IMR-90 (cell line): ENCODE measurements at regions not wholly inside any gene's neighbourhood (a gene's known extent, or its start where the extent isn't known, plus 50 kb on each side); places are given as distances from the start of the nearest gene placed in this dataset.

Experiments
- ATAC-seq: fragments of 200-7000 bp; cut with Tn5 transposase; 2 replicates; pipeline ENCODE4 v1.9.1; 2020; ENCODE audit warnings: low read depth, mild to moderate bottlenecking, moderate library complexity
- BruUV-seq: library from RNA; stranded (reverse); fragments of 400-500 nt; replicated peaks from 2 replicates; lab custom pipeline; 2021; lab: Mats Ljungman, UMichigan
- CTCF ChIA-PET: fragments of 300-600 bp; formaldehyde crosslinking; extraction: SDS; loops from one replicate; lab custom pipeline; 2021; ENCODE audit warnings: antibody characterized with exemption; lab: Yijun Ruan, JAX
- POLR2A ChIA-PET: fragments of 300-600 bp; sonication (Branson Sonifier 250); formaldehyde crosslinking; loops from one replicate; lab custom pipeline; 2022; ENCODE audit warnings: antibody characterized with exemption; ENCODE audit not compliant: unreplicated experiment; lab: Charles Lee
- DNase-seq: peaks from one replicate; pipeline ENCODE4 v3.0.0; 2013
- H2AFZ ChIP-seq: replicated peaks from 2 replicates; pipeline ENCODE3; 2013; ENCODE audit warnings: low read length, mild to moderate bottlenecking; ENCODE audit not compliant: poor library complexity
- H2AK5ac ChIP-seq: 2 replicates; pipeline ENCODE4 v1.6.1; 2013; ENCODE audit warnings: low read depth, low read length, inconsistent platforms
- H2AK9ac ChIP-seq: replicated peaks from 2 replicates; pipeline ENCODE3; 2013; ENCODE audit warnings: mild to moderate bottlenecking, low read depth, low read length, moderate library complexity; ENCODE audit not compliant: poor library complexity
- H2BK120ac ChIP-seq: 2 replicates; pipeline ENCODE4 v1.6.1; 2013; ENCODE audit warnings: low read depth, low read length, inconsistent platforms
- H2BK15ac ChIP-seq: 3 replicates; pipeline ENCODE4 v1.6.1; 2013; ENCODE audit warnings: low read depth, low read length, inconsistent platforms
- H2BK20ac ChIP-seq: 2 replicates; pipeline ENCODE4 v1.6.1; 2013; ENCODE audit warnings: low read depth, mild to moderate bottlenecking, inconsistent platforms, low read length, moderate library complexity
- H2BK5ac ChIP-seq: 2 replicates; pipeline ENCODE4 v1.6.1; 2013; ENCODE audit warnings: mild to moderate bottlenecking, low read depth, low read length, inconsistent platforms; ENCODE audit not compliant: poor library complexity, severe bottlenecking
- H3K14ac ChIP-seq: replicated peaks from 2 replicates; pipeline ENCODE4 v1.6.1; 2013; ENCODE audit warnings: low read depth, low read length, inconsistent platforms
- H3K18ac ChIP-seq: 2 replicates; pipeline ENCODE4 v1.6.1; 2013; ENCODE audit warnings: low read depth, low read length, control low read depth
- H3K23ac ChIP-seq: 2 replicates; pipeline ENCODE4 v1.6.1; 2013; ENCODE audit warnings: low read depth, low read length, inconsistent platforms
- H3K27ac ChIP-seq: 2 replicates; pipeline ENCODE4 v1.5.1; 2013; ENCODE audit warnings: mild to moderate bottlenecking, control low read depth, low read length; ENCODE audit not compliant: insufficient read depth
- H3K27me3 ChIP-seq: 2 replicates; pipeline ENCODE4 v1.6.1; 2013; ENCODE audit warnings: low read length; ENCODE audit not compliant: control insufficient read depth, insufficient read depth
- H3K36me3 ChIP-seq: 2 replicates; pipeline ENCODE4 v1.6.1; 2013; ENCODE audit warnings: low read length, mixed read lengths; ENCODE audit not compliant: control insufficient read depth, insufficient read depth
- H3K4ac ChIP-seq: 2 replicates; pipeline ENCODE4 v1.6.1; 2013; ENCODE audit warnings: low read depth, low read length, inconsistent platforms
- H3K4me1 ChIP-seq: 2 replicates; pipeline ENCODE4 v1.6.1; 2013; ENCODE audit warnings: low read length, mixed read lengths; ENCODE audit not compliant: control insufficient read depth, insufficient read depth
- H3K4me2 ChIP-seq: 2 replicates; pipeline ENCODE4 v1.6.1; 2013; ENCODE audit warnings: low read depth, mild to moderate bottlenecking, control low read depth, low read length, moderate library complexity
- H3K4me3 ChIP-seq: 2 replicates; pipeline ENCODE4 v1.5.1; 2013; ENCODE audit warnings: low read depth, mild to moderate bottlenecking, control low read depth, low read length, moderate library complexity; ENCODE audit not compliant: insufficient read depth
- H3K56ac ChIP-seq: 2 replicates; pipeline ENCODE4 v1.6.1; 2013; ENCODE audit warnings: low read length, inconsistent platforms; ENCODE audit not compliant: insufficient read depth; ENCODE audit errors: extremely low read depth
- H3K79me1 ChIP-seq, 2 experiments: 2 replicates each; pipeline ENCODE4 v1.6.1; 2013; ENCODE audit warnings: low read length in 2 of 2, inconsistent platforms in 1 of 2, low read depth in 1 of 2
- H3K9ac ChIP-seq: 2 replicates; pipeline ENCODE4 v1.6.1; 2013; ENCODE audit warnings: low read depth, low read length, control low read depth
- H3K9me1 ChIP-seq: 2 replicates; pipeline ENCODE4 v1.6.1; 2013; ENCODE audit warnings: low read length, inconsistent platforms; ENCODE audit not compliant: insufficient read depth
- H3K9me3 ChIP-seq: 2 replicates; pipeline ENCODE4 v1.6.1; 2013; ENCODE audit warnings: low read length; ENCODE audit not compliant: control insufficient read depth, insufficient read depth
- H4K20me1 ChIP-seq: 2 replicates; pipeline ENCODE4 v1.6.1; 2013; ENCODE audit warnings: low read length, inconsistent platforms; ENCODE audit not compliant: insufficient read depth
- H4K5ac ChIP-seq: 2 replicates; pipeline ENCODE4 v1.6.1; 2013; ENCODE audit warnings: mild to moderate bottlenecking, low read depth, low read length, control low read depth
- H4K8ac ChIP-seq, 2 experiments: 2 replicates each; pipeline ENCODE4 v1.6.1; 2013; ENCODE audit warnings: low read depth in 2 of 2, low read length in 2 of 2, control low read depth in 1 of 2, inconsistent platforms in 1 of 2
- H4K91ac ChIP-seq: 2 replicates; pipeline ENCODE4 v1.6.1; 2013; ENCODE audit warnings: low read depth, low read length, inconsistent platforms; ENCODE audit not compliant: insufficient read depth
- BHLHE40 ChIP-seq: fragments of 150-350 bp; IDR thresholded peaks from 2 replicates; pipeline ENCODE4 v1.6.1; 2016; ENCODE audit warnings: mild to moderate bottlenecking, low read depth, low read length
- CEBPB ChIP-seq: IDR thresholded peaks from 2 replicates; pipeline ENCODE4 v1.6.1; 2012; ENCODE audit warnings: low read depth, low read length, improper control_type of control experiment
- MAFK ChIP-seq: IDR thresholded peaks from 2 replicates; pipeline ENCODE4 v1.6.1; 2012; ENCODE audit warnings: low read depth, low read length, improper control_type of control experiment
- MXI1 ChIP-seq: IDR thresholded peaks from 2 replicates; pipeline ENCODE4 v1.6.1; 2012; ENCODE audit warnings: low read depth, mild to moderate bottlenecking, low read length, moderate library complexity, borderline replicate concordance
- NFE2L2 ChIP-seq: fragments of 150-350 bp; IDR thresholded peaks from 2 replicates; pipeline ENCODE4 v1.6.1; 2016; ENCODE audit warnings: low read depth, mild to moderate bottlenecking, low read length
- POLR2A ChIP-seq: IDR thresholded peaks from 2 replicates; pipeline ENCODE4 v1.6.1; 2012; ENCODE audit warnings: mild to moderate bottlenecking, low read depth, low read length
- RAD21 ChIP-seq: IDR thresholded peaks from 2 replicates; pipeline ENCODE4 v1.6.1; 2012; ENCODE audit warnings: low read length, improper control_type of control experiment
- RCOR1 ChIP-seq: IDR thresholded peaks from 2 replicates; pipeline ENCODE4 v1.6.1; 2012; ENCODE audit warnings: mild to moderate bottlenecking, low read length, improper control_type of control experiment; ENCODE audit not compliant: insufficient replicate concordance
- SMC3 ChIP-seq: fragments of 150-350 bp; IDR thresholded peaks from 2 replicates; pipeline ENCODE4 v1.6.1; 2016; ENCODE audit warnings: low read depth, mild to moderate bottlenecking, antibody characterized with exemption, low read length, moderate library complexity
- WGBS, 2 experiments: methylation state at CpG; one replicate each; pipeline versions ENCODE4 v1.1.5 to v1.1.7; 2013; ENCODE audit warnings: missing lambda C conversion rate in 2 of 2; ENCODE audit not compliant: insufficient read length in 1 of 2; ENCODE audit errors: extremely low coverage in 2 of 2; 5-methylcytosine and 5-hydroxymethylcytosine counted together
- dilution Hi-C: fragments of 300-500 bp; cut with HindIII; formaldehyde crosslinking; loops from one replicate; pipeline ENCODE4 v1.14.3; 2018; ENCODE audit warnings: low sequenced_read_pairs; ENCODE audit not compliant: unreplicated experiment
- in situ Hi-C: fragments of 300-500 bp; cut with MboI; formaldehyde crosslinking; loops from 3 replicates; pipeline ENCODE4 v1.14.3; 2019; ENCODE audit warnings: low sequenced_read_pairs, inconsistent platforms, mixed read lengths
- intact Hi-C: fragments of 100-400 bp; cut with micrococcal nuclease; formaldehyde crosslinking; loops from 2 replicates; pipeline ENCODE4 v1.10.0; 2022
- TF ChIP-seq, protein P1 (sequence below): conservative IDR thresholded peaks from 2 replicates; pipeline ENCODE4 v1.5.1; 2012; ENCODE audit warnings: mild to moderate bottlenecking, low read depth, low read length, improper control_type of control experiment
- TF ChIP-seq, protein P2 (sequence below): fragments of 150-350 bp; IDR thresholded peaks from 2 replicates; pipeline ENCODE4 v1.6.1; 2017; ENCODE audit warnings: mild to moderate bottlenecking, antibody characterized with exemption, low read length, low read depth

- intact Hi-C loops: no loop called here
- Histone ChIP-seq H2BK15ac (no peak overlapping the region), H3K56ac (no peak overlapping the region), H2AFZ (no peak overlapping the region), H4K8ac (no peak overlapping the region), H2BK120ac (no peak overlapping the region), H3K23ac (no peak overlapping the region), H3K27me3 (peaks cover 33% of the 10 kb centered on the region), H2BK20ac (no peak overlapping the region), H3K4me2 (no peak overlapping the region), H3K4ac (no peak overlapping the region), H4K91ac (no peak overlapping the region), H3K9me1 (no peaks in the 10 kb centered on the region), H3K14ac (no peak overlapping the region), H2BK5ac (no peak overlapping the region), H3K9me3 (no peaks in the 10 kb centered on the region), H3K79me1 (no peaks in the 10 kb centered on the region), H3K4me3 (no peak overlapping the region), H2AK5ac (no peak overlapping the region), H3K9ac (no peak overlapping the region), H3K27ac (no peak overlapping the region), H3K36me3 (no peaks in the 10 kb centered on the region), H4K5ac (no peak overlapping the region), H3K4me1 (no peaks in the 10 kb centered on the region), H3K18ac (no peak overlapping the region), H4K20me1 (no peaks in the 10 kb centered on the region), H2AK9ac (no peak overlapping the region)
- in situ Hi-C loops: no loop called here
- TF ChIP-seq BHLHE40: no peak
- TF ChIP-seq RCOR1: no peak
- TF ChIP-seq NFE2L2: no peak
- no peak for TF ChIP-seq MXI1
- TF ChIP-seq, protein P1, sequence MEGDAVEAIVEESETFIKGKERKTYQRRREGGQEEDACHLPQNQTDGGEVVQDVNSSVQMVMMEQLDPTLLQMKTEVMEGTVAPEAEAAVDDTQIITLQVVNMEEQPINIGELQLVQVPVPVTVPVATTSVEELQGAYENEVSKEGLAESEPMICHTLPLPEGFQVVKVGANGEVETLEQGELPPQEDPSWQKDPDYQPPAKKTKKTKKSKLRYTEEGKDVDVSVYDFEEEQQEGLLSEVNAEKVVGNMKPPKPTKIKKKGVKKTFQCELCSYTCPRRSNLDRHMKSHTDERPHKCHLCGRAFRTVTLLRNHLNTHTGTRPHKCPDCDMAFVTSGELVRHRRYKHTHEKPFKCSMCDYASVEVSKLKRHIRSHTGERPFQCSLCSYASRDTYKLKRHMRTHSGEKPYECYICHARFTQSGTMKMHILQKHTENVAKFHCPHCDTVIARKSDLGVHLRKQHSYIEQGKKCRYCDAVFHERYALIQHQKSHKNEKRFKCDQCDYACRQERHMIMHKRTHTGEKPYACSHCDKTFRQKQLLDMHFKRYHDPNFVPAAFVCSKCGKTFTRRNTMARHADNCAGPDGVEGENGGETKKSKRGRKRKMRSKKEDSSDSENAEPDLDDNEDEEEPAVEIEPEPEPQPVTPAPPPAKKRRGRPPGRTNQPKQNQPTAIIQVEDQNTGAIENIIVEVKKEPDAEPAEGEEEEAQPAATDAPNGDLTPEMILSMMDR: no peak
- TF ChIP-seq RAD21: no peak
- TF ChIP-seq CEBPB: no peak
- TF ChIP-seq MAFK: no peak
- TF ChIP-seq, protein P2, sequence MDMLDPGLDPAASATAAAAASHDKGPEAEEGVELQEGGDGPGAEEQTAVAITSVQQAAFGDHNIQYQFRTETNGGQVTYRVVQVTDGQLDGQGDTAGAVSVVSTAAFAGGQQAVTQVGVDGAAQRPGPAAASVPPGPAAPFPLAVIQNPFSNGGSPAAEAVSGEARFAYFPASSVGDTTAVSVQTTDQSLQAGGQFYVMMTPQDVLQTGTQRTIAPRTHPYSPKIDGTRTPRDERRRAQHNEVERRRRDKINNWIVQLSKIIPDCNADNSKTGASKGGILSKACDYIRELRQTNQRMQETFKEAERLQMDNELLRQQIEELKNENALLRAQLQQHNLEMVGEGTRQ: no peak
- no peak for TF ChIP-seq POLR2A
- no peak for TF ChIP-seq SMC3
- no TSS peak for BruUV-seq
- DNase-seq (peak; percentile 22), ATAC-seq (no peak)
- WGBS, 2 experiments: 92% methylated on average over 2 of the region's 6 CpGs; no CpG with 5 or more reads in 1 of the 2 experiments
- dilution Hi-C loops: no loop called here
- ChIA-PET CTCF (no interaction called here), POLR2A (no interaction called here)
Measured at GRCh38 chr1:110281363-110282290, 57.5 kb upstream of the RBM15 start.
